Peyer's patch (tissue), 4 donors: ENCODE measurements at regions not wholly inside any gene's neighbourhood (a gene's known extent, or its start where the extent isn't known, plus 50 kb on each side); places are given as distances from the start of the nearest gene placed in this dataset.

ENCODE experiments used
- POLR2A ChIP-seq, 2 donors: fragments of 450-650 bp; IDR thresholded peaks; one replicate each; pipeline ENCODE4 v1.5.1; 2017; ENCODE audit warnings: antibody characterized with exemption in 2 of 2, mild to moderate bottlenecking in 2 of 2, moderate library complexity in 2 of 2
- TF ChIP-seq, protein P1 (sequence below), 6 experiments: fragments of 450-650 bp in 4 of 6; fragments of 200-600 bp in 2 of 6; sonication (generic) in 1 of 6; IDR thresholded peaks; one replicate each; pipeline ENCODE4 v1.5.1; 2017 to 2019; ENCODE audit warnings: antibody characterized with exemption in 6 of 6, mild to moderate bottlenecking in 3 of 6, moderate library complexity in 1 of 6

DNA sequence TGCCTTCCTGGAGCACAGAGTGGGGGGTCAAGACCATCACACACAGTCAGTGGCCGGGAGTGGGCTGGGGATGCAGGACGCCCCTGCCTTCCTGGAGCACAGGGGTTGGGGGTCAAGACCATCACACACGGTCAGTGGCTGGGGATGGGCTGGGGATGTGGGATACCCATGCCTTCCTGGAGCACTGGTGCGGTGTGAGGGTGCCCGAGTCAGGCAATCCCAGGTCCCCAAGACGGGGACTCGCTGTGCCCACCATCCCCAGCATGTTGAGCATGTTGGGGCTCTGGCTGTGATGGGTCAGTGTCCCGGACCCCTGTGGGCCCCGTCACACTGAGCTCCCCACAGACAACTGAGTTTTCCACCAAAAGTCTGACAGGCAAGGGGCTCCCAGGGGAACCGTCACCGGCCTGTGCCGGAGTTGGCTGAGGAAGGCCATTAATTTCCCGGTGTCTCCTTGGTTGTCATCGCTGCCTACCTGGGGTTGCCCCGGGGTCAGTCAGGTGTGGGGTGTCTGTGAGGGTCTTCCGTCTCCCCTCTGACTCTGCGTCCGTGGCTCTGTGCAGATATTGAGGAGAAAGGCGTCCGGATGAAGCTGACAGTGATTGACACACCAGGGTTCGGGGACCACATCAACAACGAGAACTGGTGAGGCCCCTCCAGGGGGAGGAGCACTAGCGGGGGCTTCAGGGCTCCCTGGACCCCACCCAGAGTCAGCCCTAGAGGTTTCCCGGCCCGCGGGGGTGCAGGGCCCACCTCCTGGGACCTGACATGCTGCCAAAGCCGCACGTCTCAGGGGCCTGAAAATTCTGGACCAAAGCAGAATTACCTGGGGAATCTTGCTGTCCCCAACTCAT lies 347.1 kb downstream of the SEC14L1 start:
- TF ChIP-seq POLR2A (IDR thresholded peaks at IDR 0.05) = no peak
- TF ChIP-seq, protein P1, sequence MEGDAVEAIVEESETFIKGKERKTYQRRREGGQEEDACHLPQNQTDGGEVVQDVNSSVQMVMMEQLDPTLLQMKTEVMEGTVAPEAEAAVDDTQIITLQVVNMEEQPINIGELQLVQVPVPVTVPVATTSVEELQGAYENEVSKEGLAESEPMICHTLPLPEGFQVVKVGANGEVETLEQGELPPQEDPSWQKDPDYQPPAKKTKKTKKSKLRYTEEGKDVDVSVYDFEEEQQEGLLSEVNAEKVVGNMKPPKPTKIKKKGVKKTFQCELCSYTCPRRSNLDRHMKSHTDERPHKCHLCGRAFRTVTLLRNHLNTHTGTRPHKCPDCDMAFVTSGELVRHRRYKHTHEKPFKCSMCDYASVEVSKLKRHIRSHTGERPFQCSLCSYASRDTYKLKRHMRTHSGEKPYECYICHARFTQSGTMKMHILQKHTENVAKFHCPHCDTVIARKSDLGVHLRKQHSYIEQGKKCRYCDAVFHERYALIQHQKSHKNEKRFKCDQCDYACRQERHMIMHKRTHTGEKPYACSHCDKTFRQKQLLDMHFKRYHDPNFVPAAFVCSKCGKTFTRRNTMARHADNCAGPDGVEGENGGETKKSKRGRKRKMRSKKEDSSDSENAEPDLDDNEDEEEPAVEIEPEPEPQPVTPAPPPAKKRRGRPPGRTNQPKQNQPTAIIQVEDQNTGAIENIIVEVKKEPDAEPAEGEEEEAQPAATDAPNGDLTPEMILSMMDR (IDR thresholded peaks at IDR 0.05) = no peak
